HG02623 (cell line): ENCODE measurements at regions not wholly inside any gene's neighbourhood (a gene's known extent, or its start where the extent isn't known, plus 50 kb on each side); places are given as distances from the start of the nearest gene placed in this dataset.
"Not testable (repeated sequence)": the region's sequence is repeated elsewhere in the genome, so short reads cannot be mapped to it uniquely, and the experiment has no call there.

Source experiments
- ATAC-seq: cut with Tn5 transposase; IDR thresholded peaks from one replicate; pipeline ENCODE4 v1.9.1; 2021; ENCODE audit warnings: moderate library complexity; ENCODE audit not compliant: unreplicated experiment

DNA sequence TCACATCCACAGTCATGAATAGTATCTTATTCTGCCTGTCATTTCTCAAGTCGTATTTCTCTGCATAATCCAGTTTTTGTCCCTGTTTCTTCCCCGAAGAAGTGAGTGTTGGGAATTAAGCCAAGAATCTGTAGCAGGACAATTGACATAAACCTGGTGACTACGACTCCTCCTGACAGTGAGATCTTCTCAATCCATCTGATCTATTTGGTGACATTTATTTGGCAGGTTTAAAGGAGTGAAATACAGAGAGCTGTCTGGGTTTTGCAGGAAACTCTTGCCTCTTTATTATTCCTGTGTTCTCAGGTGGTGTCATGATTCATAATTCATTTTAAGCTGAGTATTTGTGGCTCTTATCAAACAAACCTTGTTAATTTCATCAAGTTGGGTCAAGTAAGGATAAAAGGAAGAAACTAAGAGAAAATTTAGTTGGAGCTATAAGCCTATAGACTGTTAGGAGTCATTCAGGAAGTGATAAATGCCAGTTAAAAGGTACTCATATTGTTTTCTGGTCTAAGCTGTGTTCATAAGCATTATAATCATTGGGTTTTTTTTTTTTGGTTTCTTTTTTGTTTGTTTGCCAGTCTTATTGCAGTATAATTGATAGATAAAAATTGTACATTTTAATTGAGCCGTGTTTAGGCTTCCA lies 95.9 kb upstream of the PCSK1 start:
- ATAC-seq: no peak

DNA sequence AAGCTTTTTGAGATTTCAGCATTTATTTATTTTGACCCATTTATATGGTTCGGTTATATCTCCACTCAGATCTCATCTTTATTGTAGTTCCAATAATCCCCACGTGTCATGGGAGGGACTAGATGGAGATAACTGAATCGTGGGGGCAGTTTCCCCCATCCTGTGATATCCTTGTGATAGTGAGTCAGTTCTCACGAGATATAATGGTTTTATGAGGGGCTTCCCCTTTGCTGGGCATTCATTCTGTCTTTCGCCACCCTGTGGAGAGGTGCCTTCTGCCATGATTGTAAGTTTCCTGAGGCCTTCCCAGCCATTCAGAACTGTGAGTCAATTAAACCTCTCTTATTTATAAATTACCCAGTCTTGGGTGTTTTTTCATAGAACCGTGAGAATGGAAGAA lies 96.5 kb upstream of the PCSK1 start:
- ATAC-seq: no peak

DNA sequence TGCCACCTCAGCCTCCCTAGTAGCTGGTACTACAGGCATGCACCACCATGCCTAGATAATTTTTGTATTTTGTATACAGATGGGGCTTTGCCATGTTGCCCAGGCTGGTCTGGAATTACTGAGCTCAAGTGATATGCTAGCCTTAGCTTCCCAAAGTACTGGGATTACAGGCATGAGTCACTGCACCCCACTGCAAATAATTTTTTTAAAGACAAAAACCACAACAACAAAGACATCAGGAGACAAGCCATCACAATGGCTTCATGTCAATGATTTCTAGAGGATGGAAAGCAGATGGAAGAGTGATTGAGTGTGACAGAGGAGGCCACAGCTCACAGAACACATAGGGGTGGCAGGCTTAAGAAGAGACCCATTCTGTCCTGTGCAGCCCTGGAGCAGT lies 97.9 kb upstream of the PCSK1 start:
- ATAC-seq: no peak

DNA sequence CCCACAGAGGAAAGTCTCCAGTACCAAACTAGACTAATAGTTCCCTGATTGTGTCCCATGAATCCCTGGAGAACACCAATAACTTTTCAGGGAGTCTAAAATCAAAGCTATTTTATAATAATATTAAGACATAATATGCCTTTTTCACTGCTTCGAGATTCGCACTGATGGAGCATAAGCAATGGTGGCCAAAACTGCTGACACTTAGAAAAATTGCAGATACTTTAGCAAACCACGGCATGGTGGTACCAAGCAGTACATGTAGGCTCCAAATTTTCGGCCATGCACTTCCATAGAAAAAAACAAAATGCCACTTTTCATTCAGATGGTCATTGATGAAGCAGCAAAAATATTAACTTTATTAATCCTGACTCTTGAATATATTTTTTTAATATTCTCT lies 100.3 kb upstream of the PCSK1 start:
- ATAC-seq: no peak

DNA sequence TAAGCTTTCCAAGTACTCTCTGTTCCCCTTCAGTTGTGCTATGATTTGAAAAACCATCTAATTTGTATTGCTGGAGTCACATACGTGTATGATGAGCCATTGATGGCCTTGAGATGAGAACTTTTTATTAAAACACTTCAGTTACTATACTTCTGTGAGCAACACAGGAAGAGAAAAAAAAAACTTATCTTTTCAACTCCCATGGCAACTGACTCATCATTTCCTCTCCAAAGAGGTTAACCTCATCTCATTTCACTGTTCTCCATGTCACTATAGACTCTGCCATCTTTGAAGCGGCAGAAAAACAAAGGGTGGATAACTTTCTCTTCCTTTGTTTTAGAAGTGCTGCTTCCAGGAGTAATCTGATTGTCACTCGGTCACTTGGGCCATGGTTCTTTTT lies 104.3 kb upstream of the PCSK1 start:
- no peak for ATAC-seq

DNA sequence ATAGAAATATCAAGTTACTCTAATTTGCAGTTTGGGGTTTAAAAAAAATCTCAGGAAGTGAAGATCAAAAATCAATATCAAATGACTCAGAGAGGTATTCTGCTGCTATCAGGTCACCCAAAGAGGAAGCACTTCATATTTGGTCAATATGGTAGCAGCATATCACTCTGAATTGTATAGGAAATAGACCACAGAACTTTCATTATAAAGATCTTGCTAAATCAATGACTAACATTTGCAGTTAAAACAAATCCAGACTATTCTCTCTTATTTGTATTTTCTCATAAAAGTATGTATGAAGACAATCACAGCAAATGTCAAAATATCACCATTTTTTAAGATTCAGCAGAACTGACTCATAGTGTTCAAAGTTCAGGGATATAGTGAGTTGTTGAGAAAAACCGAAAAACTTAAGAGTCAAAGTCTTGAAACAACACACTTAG lies 105.8 kb upstream of the PCSK1 start:
- ATAC-seq: no peak

DNA sequence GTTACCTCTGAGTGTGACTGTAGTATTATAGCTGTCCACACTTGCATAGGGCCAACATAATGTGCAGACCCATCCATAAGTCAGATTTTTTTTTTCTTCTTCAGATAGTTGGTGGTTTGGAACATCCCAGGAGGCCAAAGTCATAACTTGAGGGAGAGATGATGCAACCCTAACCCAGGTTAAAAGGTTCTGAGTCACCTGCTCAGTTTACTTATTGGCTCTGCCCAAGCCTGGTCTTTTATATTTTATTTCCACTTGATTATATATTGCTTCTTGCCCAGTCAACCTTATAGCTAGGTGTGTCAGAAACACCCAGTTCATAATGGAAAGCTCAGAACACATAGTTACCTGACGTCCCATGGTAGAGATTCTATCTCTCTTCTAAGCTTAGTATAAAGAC lies 113.1 kb upstream of the PCSK1 start:
- ATAC-seq: no peak

DNA sequence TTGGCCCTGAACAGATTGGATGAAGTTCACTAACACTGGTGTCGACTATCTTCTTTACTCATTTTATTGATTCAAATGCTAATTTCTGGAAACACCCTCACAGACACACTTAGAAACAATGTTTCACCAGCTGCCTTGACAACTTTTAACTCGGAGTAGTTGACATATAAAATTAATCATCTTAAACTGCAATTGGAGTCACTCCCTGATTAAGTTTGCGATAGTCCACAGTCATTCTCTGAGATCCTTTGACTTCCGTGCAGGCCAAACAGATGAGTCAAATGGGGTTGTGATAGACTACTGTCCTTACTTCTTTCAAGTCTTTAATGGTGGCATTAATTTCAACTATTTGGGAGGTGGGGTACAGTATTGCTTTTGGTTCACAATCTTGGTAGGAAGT lies 114.4 kb upstream of the PCSK1 start:
- ATAC-seq: no peak

DNA sequence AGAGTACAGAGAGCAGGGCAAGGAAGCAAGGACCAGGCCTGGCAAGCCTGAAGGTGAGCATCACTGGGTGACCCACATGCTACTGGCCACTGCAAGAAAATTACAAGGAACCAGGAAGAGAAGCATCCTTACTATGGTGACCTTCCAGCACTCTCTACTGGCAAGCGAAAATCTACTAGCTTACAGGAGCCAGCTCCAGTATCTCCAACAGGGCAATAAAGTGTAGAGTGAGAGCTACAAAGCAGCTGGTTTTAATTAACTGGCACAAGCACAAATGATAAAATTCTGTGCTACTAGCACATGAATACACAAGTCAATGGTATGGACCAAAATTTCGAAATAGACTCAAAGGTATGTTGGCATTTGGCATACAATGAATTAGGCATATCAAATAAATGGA lies 113.3 kb upstream of the CAST start:
- ATAC-seq: no peak

DNA sequence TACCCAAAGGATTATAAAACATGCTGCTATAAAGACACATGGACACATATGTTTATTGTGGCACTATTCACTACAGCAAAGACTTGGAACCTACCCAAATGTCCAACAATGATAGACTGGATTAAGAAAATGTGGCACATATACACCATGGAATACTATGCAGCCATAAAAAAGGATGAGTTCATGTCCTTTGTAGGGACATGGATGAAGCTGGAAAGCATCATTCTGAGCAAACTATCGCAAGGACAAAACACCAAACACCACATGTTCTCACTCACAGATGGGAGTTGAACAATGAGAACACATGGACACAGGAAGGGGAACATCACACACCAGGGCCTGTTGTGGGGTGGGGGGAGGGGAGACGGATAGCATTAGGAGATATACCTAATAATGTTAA lies 101.3 kb upstream of the CAST start:
- not testable (repeated sequence) for ATAC-seq

DNA sequence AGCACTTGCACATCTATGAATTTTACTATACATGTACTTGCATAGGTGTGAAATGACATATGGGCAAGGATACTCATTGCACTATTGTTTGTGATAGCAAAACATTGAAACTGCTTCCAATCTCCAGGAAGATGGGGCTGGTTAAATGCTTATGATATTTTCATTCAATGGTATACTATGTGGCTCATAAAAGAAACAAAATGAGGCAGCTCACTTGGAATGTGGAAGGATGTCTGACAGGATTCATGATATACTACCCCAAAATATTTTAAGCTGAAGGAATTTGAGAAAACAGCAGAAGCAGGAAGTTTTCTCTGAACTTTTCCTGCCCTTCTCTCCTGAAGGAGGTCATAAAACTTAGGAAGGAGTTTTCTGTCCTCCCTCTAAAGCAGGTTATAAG lies 99.6 kb upstream of the CAST start:
- no peak for ATAC-seq

DNA sequence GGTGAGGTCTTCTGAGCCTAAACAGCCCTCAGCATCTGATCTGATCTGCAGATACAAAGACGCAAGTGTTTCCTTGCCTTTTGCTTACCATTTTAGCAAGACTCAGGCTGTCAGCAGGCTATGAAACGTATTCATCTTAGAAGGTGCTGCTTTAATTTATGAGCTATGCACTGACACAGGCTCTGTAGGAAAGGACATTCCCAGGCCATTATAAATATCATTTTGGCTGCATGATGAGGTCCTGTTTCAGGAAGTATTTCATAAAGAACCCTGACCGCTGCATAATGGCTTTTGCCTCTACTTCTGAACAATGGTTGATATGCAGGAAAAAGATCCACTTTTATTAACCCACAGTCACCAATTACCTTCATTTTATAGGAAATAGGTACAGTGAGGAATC lies 98.4 kb upstream of the CAST start:
- ATAC-seq: no peak

DNA sequence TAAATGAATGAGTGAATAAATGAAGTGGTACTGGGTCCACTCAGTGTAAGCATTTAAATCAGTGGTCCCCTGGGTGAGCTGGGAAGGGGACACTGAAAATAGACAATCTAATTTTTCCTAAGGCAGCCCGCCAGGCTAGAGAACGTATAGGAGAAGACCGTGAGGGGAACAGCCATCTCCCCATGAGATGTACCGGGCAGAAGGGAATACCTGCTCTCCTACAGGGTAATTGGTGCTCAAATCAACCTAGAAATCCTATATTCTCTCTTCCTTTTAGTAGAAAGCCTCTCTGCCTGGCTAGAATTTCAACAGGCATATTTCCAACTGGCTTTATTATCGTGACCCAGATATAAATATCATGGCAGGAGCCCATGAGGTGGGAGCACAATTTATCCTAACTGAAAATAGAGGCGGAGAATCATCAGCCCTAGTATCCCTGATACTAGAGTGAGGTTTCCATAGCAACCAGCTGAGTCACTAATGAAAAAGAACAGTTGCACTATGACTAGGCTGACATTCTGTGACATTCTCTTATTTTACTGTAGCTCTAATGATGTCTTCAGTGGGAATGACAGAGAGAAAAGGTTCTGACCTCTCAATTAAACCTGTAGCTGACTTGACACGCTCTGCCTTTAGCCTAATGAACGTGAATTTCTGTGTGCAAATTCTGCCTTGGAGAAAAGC lies 96.5 kb upstream of the CAST start:
- no peak for ATAC-seq

DNA sequence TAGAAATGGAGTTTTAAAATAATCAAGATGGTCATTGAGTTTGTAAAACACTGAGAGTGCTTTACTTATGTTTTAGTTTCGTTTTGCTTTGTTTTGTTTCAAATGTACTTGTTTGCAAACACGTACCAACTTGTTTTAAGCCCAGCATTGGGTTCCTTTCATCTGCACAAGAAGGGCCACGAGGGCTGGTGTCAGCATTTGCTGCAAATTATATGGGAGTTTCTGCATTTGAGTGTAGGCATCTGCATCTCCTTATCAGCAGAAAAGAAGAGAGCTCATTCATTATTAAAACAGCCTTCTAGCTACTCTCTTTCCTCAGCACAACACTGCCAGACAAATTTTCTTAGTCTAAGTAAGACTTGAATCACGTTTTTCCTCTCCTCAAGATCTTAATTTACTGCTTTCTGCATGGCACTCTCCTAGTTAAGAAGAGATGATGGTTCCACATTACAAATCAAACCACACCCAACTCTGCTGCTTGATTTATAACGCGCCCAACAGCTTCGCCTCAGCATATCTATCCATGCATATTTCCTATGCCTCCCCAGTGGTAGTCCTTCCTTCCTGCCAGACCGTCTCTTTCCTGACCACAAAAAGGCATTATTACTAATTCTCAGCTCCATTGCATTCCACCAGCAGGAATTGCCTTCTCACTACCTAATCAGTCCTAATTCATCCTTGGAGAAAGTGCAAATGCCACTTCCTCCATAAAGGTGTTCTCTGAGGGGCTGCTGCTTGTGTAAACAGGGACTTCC lies 95.2 kb upstream of the CAST start:
- no peak for ATAC-seq

DNA sequence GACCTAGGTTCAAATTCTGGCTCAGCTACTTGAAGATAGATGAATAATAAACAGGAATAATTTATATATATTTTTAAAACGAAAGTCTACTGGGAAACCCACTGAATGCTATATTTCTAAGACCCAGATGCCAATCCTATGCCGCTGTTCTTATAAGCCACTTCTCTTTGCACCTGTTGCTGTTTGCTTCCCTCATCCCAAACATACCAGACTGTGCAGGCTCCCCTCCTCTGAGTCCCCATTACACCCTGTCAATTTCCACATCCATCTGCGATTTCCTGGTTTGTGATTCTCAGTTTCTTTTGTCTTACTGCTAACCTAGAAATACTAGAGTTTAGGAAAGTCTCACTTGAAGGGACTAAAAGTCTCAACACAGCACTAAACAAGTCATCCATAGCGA lies 92.8 kb upstream of the CAST start:
- ATAC-seq: no peak

DNA sequence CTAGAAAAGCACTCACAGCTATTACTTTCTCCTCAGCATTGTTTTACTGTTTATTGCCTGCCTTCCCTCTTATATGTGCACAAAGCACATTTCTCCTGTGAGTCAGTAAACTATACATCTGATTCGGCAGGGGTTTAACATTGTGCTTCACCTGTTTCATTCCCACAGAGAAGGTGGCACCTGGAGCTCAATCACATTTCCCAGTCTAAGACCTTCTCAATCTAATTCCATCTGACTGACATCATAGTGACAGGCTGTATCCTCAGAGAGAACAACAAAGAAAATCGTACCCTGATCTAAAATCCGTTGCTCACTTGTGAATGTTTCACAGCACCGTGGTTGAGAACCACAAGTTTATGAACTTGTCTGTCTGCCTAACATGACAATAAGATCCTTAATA lies 92.4 kb upstream of the CAST start:
- no peak for ATAC-seq

DNA sequence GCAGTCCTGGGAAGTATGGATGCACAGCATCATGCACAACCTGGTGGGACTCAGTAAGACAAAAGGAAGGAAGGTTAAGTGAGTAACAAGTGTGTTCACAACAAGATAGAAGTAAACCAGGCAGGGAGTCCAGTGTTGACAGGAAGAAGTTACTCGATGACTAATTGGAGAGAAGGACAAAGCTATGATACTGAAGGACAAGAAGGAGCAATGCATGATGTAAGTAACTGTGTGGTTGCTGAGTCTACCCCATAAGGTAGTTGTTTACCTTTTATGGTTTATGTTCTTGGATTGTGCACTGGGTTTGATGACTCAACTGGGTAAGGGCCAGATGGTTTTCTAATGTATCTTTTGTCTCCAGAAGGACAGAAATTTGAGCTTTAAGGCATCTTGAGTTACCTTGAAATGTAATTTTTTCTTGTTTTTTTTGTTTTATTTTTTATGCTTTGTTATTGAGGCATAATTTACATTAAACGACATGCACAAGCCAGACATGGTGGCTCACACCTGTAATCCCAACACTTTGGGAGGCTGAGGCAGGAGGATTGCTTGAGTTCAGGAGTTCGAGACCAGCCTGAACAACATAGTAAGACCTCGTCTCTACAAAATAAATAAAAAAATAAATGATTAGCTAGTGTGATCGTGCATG lies 89.2 kb upstream of the CAST start:
- ATAC-seq: no peak

DNA sequence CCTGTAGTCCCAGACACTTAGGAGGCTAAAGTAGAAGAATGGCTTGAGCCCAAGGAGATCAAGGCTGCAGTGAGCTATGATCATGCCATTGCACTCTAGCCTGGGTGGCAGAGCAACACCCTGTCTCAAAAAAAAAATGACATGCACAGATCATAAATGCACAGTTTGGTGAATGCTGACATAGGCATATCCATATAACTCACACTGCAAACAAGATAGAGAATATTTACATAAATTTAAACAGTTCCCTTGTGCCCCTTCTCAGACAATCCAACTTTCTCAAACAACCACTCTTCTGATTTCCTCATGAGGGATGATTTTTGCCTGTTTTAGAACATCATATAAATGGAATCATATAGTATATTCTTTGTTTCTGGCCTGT lies 88.7 kb upstream of the CAST start:
- no peak for ATAC-seq

DNA sequence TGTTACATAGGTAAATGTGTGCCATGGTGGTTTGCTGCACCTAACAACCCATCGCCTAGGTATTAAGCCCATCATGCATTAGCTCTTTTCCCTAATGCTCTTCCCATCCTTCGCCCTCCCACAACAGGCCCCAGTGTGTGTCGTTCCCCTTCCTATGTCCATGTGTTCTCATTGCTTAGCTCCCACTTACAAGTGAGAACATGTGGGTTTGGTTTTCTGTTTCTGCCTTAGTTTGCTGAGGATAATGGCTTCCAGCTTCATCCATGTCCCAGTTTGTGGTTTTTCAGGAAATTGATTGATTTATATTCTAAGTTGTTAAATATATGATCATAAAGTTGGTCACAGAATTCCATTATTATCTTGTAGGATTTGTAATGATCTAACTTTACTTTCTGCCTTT lies 85.3 kb upstream of the CAST start:
- ATAC-seq: no peak

DNA sequence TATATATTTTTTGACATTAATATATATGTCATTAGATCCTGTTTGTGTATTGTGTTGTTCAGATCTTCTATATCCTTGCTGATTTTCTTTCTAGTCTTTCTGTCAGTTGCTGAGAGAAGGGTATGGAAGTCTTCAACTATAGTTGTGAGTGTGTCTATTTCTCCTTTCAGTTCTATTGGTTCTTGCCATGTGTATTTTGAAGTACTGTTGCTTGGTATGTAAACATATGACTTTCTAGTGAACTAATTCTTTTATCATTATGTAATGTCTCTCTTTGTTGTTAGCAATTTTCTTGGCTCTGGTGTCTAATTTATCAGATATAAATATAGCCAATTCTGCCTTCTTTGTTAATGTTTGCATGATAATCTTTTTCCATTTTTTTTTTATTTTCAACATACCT lies 84.3 kb upstream of the CAST start:
- no peak for ATAC-seq

DNA sequence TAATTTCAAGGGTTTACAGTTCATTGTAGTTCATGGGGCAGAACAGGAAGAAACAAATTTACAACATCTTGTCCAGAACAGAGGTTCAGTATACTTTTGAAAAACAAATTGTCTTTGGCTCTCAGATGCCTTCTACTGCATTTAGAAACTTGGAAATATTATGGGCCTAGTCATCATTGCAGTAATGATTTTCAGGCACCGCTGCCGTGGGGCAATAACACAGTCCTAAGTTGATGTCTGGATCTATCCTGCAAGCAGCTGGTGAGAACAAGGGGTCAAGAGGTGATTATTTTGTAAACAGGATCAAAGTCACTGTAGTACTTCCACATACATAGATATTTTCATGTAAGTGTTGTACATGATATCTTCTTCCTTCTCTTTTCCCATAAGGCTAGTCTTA lies 82.5 kb upstream of the CAST start:
- ATAC-seq: no peak

DNA sequence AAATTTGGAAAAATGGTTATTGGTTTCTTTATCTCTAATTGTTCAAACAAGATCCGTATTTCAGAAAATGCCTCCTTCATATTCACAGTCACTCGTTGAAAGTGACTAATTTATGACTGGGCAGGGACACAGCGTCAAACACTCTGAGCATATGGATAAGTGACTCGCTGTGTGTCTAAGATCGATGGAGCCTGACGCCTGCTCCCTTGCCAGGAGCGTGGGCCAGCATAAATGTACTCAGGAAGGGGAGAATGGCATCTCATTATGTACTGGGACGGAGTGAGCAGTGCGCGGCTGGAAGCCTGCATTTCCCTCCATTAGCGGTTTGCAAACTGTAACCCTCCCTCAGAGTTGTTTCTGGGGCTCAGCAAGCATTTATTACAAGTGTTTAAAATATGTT lies 79.8 kb upstream of the CAST start:
- no peak for ATAC-seq
